ENCODE measurements at regions not wholly inside any gene's neighbourhood (a gene's known extent, or its start where the extent isn't known, plus 50 kb on each side); places are given as distances from the start of the nearest gene placed in this dataset.

GRCh38 chr20:59376109-59376841, 75.9 kb downstream of the EDN3 start:
- DNase-seq, result no peak

- DNase-seq, result no peak
Observed at GRCh38 chr20:59376998-59377397, 76.6 kb downstream of the EDN3 start.

- DNase-seq, result no peak
Observed at GRCh38 chr20:59377842-59378241, 77.4 kb downstream of the EDN3 start.

- DNase-seq, result no peak
Observed at GRCh38 chr20:59378396-59378795, 78.0 kb downstream of the EDN3 start.

- no peak for DNase-seq
Observed at GRCh38 chr20:59378966-59379365, 78.6 kb downstream of the EDN3 start.

- no peak for DNase-seq
Observed at GRCh38 chr20:59381689-59382088, 81.3 kb downstream of the EDN3 start.

GRCh38 chr20:59382157-59382725, 81.8 kb downstream of the EDN3 start:
- no peak for DNase-seq

- no peak for DNase-seq
Observed at GRCh38 chr20:59382907-59383306, 82.5 kb downstream of the EDN3 start.

GRCh38 chr20:59385038-59385437, 84.6 kb downstream of the EDN3 start:
- no peak for DNase-seq

- DNase-seq, result no peak
Observed at GRCh38 chr20:59385480-59385879, 85.1 kb downstream of the EDN3 start.

GRCh38 chr20:59386809-59387208, 86.4 kb downstream of the EDN3 start:
- no peak for DNase-seq

GRCh38 chr20:59387891-59388290, 87.5 kb downstream of the EDN3 start:
- DNase-seq, result no peak

- no peak for DNase-seq
Observed at GRCh38 chr20:59388402-59388801, 88.0 kb downstream of the EDN3 start.

- DNase-seq, result no peak
Observed at GRCh38 chr20:59390437-59390836, 90.0 kb downstream of the EDN3 start.

- no peak for DNase-seq
Observed at GRCh38 chr20:59391975-59392374, 91.6 kb downstream of the EDN3 start.

- no peak for DNase-seq
Observed at GRCh38 chr20:59392736-59393135, 92.3 kb downstream of the EDN3 start.

GRCh38 chr20:59393142-59393541, 92.7 kb downstream of the EDN3 start:
- no peak for DNase-seq

GRCh38 chr20:59395729-59396128, 95.3 kb downstream of the EDN3 start:
- no peak for DNase-seq

GRCh38 chr20:59398537-59399205, 98.3 kb downstream of the EDN3 start:
- DNase-seq, result no peak

- DNase-seq, result no peak
Observed at GRCh38 chr20:59399426-59400099, 99.2 kb downstream of the EDN3 start.

- no peak for DNase-seq
Observed at GRCh38 chr20:59400708-59401107, 100.3 kb downstream of the EDN3 start.

GRCh38 chr20:59402681-59403080, 102.3 kb downstream of the EDN3 start:
- peak; percentile 17 for DNase-seq

GRCh38 chr20:59403261-59403961, 103.0 kb downstream of the EDN3 start:
- DNase-seq, result no peak

Data from DMS153 (cell line).